ENCODE measurements at regions not wholly inside any gene's neighbourhood (a gene's known extent, or its start where the extent isn't known, plus 50 kb on each side); places are given as distances from the start of the nearest gene placed in this dataset.
"Not testable (repeated sequence)": the region's sequence is repeated elsewhere in the genome, so short reads cannot be mapped to it uniquely, and the experiment has no call there.

- peaks cover 8 to 15% (median 13%) of the 10 kb centered on the region in 3 donors for H3K4me1 ChIP-seq (ENCODE audit: control insufficient read depth in 3 of 3, insufficient read depth in 3 of 3, low read length in 3 of 3)
- no peak overlapping the region for H3K27ac ChIP-seq (ENCODE audit: low read depth, low read length)
- no peaks in the 10 kb centered on the region for H3K36me3 ChIP-seq (ENCODE audit: control insufficient read depth in 3 of 3, insufficient read depth in 3 of 3, low read length in 3 of 3)
- H3K9ac ChIP-seq (ENCODE audit: low read depth in 1 of 3, low read length in 3 of 3) = no peak overlapping the region
- H3K9me3 ChIP-seq (ENCODE audit: control insufficient read depth in 3 of 3, low read length in 3 of 3) = no peaks in the 10 kb centered on the region
- no peaks in the 10 kb centered on the region for H3K27me3 ChIP-seq (ENCODE audit: control insufficient read depth in 3 of 3, insufficient read depth in 3 of 3, low read length in 3 of 3)
- no peak overlapping the region for H3K4me3 ChIP-seq (ENCODE audit: low read length in 3 of 3)
Observed at GRCh38 chr2:16760426-16760825, 94.8 kb upstream of the CYRIA start.

GRCh38 chr2:16756831-16757644, 91.4 kb upstream of the CYRIA start:
- Histone ChIP-seq H3K27ac (ENCODE audit: low read depth, low read length) (no peak overlapping the region), H3K9me3 (ENCODE audit: control insufficient read depth in 3 of 3, low read length in 3 of 3) (no peaks in the 10 kb centered on the region), H3K4me1 (ENCODE audit: control insufficient read depth in 3 of 3, insufficient read depth in 3 of 3, low read length in 3 of 3) (peaks cover 8 to 15% (median 13%) of the 10 kb centered on the region in 3 donors), H3K4me3 (ENCODE audit: low read length in 3 of 3) (peak overlapping the region in 2 of 3 donors; percentile 8 to 32), H3K9ac (ENCODE audit: low read depth in 1 of 3, low read length in 3 of 3) (no peak overlapping the region), H3K27me3 (ENCODE audit: control insufficient read depth in 3 of 3, insufficient read depth in 3 of 3, low read length in 3 of 3) (no peaks in the 10 kb centered on the region), H3K36me3 (ENCODE audit: control insufficient read depth in 3 of 3, insufficient read depth in 3 of 3, low read length in 3 of 3) (no peaks in the 10 kb centered on the region)

- H3K4me3 ChIP-seq (ENCODE audit: low read length in 3 of 3) = no peak overlapping the region
- no peak overlapping the region for H3K27ac ChIP-seq (ENCODE audit: low read depth, low read length)
- no peaks in the 10 kb centered on the region for H3K9me3 ChIP-seq (ENCODE audit: control insufficient read depth in 3 of 3, low read length in 3 of 3)
- H3K36me3 ChIP-seq (ENCODE audit: control insufficient read depth in 3 of 3, insufficient read depth in 3 of 3, low read length in 3 of 3) = no peaks in the 10 kb centered on the region
- H3K9ac ChIP-seq (ENCODE audit: low read depth in 1 of 3, low read length in 3 of 3) = no peak overlapping the region
- H3K4me1 ChIP-seq (ENCODE audit: control insufficient read depth in 3 of 3, insufficient read depth in 3 of 3, low read length in 3 of 3) = peaks cover 8 to 15% (median 13%) of the 10 kb centered on the region in 3 donors
- H3K27me3 ChIP-seq (ENCODE audit: control insufficient read depth in 3 of 3, insufficient read depth in 3 of 3, low read length in 3 of 3) = no peaks in the 10 kb centered on the region
Observed at GRCh38 chr2:16755442-16755841, 89.8 kb upstream of the CYRIA start.

GRCh38 chr2:16753025-16753424, 87.4 kb upstream of the CYRIA start:
- not testable (repeated sequence) for H3K9me3 ChIP-seq (ENCODE audit: control insufficient read depth in 3 of 3, low read length in 3 of 3); H3K27ac ChIP-seq (ENCODE audit: low read depth, low read length); H3K4me3 ChIP-seq (ENCODE audit: low read length in 3 of 3); H3K36me3 ChIP-seq (ENCODE audit: control insufficient read depth in 3 of 3, insufficient read depth in 3 of 3, low read length in 3 of 3); H3K9ac ChIP-seq (ENCODE audit: low read depth in 1 of 3, low read length in 3 of 3); H3K27me3 ChIP-seq (ENCODE audit: control insufficient read depth in 3 of 3, insufficient read depth in 3 of 3, low read length in 3 of 3)
- peaks cover 8 to 15% (median 13%) of the 10 kb centered on the region in 3 donors for H3K4me1 ChIP-seq (ENCODE audit: control insufficient read depth in 3 of 3, insufficient read depth in 3 of 3, low read length in 3 of 3)

DNA sequence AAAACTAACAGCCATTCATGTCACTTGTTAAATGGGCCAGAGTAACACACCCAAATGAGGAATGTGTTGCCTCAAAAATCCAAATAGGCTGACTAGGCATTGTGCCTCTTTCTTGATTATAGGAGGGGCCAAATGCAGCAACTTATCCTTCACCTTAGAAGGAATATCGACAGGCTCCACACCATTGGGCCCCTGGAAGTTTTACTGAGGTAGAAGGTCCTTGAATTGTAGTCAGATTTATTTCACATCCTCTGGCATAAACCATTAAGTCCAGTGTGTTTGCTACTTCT, 85.2 kb upstream of the CYRIA start:
- not testable (repeated sequence) for H3K27ac ChIP-seq (ENCODE audit: low read depth, low read length); H3K9me3 ChIP-seq (ENCODE audit: control insufficient read depth in 3 of 3, low read length in 3 of 3); H3K36me3 ChIP-seq (ENCODE audit: control insufficient read depth in 3 of 3, insufficient read depth in 3 of 3, low read length in 3 of 3); H3K27me3 ChIP-seq (ENCODE audit: control insufficient read depth in 3 of 3, insufficient read depth in 3 of 3, low read length in 3 of 3); H3K4me1 ChIP-seq (ENCODE audit: control insufficient read depth in 3 of 3, insufficient read depth in 3 of 3, low read length in 3 of 3); H3K4me3 ChIP-seq (ENCODE audit: low read length in 3 of 3); H3K9ac ChIP-seq (ENCODE audit: low read depth in 1 of 3, low read length in 3 of 3)

DNA sequence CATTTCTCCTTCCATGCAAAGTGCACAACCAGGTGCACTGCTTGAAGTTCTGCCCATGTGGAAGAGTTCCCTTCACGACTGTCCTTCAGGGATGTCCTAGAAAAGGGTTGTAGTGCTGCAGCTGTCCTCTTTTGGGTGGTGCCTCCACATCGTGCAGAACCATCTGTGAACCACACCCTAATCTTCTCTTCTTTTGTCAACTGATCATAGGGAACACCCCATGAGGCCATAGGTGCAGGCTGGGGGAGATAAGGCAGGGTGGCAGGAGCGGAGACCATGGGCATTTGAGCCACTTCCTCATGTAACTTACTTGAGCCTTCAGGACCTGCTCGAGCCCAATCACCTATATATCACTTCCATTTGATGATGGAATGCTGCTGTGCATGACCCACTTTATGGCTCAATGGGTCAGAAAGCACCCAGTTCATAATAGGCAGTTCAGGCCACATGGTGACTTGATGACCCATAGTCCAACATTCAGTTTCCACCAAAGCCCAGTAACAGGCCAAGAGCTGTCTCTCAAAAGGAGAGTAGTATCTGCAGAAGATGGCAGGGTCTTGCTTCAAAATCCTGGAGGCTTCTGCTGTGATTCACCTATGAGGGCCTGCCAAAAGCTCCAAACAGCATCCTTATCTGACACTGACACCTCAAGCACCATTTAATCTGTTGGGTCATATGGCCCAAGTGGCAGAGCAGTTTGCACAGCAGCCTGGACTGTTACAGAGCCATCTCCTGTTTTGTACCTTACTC, 84.7 kb upstream of the CYRIA start:
- Histone ChIP-seq H3K27me3 (ENCODE audit: control insufficient read depth in 3 of 3, insufficient read depth in 3 of 3, low read length in 3 of 3) (no peaks in the 10 kb centered on the region), H3K36me3 (ENCODE audit: control insufficient read depth in 3 of 3, insufficient read depth in 3 of 3, low read length in 3 of 3) (no peaks in the 10 kb centered on the region), H3K27ac (ENCODE audit: low read depth, low read length) (no peak overlapping the region), H3K9ac (ENCODE audit: low read depth in 1 of 3, low read length in 3 of 3) (no peak overlapping the region), H3K4me3 (ENCODE audit: low read length in 3 of 3) (no peak overlapping the region), H3K4me1 (ENCODE audit: control insufficient read depth in 3 of 3, insufficient read depth in 3 of 3, low read length in 3 of 3) (peaks cover 0 to under 1% (median 0%) of the 10 kb centered on the region in 3 donors), H3K9me3 (ENCODE audit: control insufficient read depth in 3 of 3, low read length in 3 of 3) (no peaks in the 10 kb centered on the region)

DNA sequence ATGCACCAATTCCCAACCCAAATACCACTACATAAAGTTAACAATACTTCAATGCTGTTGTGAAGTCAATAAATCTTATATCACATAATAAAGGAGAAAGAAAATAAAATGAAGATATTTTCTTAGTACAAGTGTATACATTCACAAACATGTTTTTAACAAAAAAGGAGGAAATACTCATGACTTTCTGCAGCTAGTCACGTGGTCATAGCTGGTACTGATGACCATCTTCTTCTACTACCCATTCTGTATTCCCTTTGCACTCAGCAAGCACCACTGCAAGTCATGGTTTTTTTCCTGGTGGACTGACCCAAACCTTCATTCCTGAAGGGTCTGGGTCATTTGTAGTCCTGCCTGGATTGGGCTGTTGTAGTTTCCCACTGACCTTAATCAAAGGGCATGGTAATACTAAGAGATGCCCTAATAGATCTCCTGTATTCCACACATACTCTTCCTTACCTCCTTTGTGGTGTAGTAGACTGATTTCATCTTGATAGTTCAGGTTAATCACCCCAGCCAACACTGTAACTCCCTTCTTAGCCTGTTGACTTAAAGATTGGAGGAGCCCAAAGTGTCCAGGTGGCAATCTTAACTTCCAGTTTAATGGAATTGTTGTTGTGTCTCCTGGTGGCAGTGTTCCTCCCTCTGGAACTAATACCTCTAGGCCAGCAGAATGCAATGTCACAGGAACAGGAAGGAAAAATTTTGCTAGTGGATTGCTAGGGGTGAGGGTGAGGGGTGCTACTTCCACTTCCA, 83.1 kb upstream of the CYRIA start:
- not testable (repeated sequence) for H3K4me1 ChIP-seq (ENCODE audit: control insufficient read depth in 3 of 3, insufficient read depth in 3 of 3, low read length in 3 of 3); H3K4me3 ChIP-seq (ENCODE audit: low read length in 3 of 3); H3K27me3 ChIP-seq (ENCODE audit: control insufficient read depth in 3 of 3, insufficient read depth in 3 of 3, low read length in 3 of 3); H3K9me3 ChIP-seq (ENCODE audit: control insufficient read depth in 3 of 3, low read length in 3 of 3); H3K27ac ChIP-seq (ENCODE audit: low read depth, low read length); H3K9ac ChIP-seq (ENCODE audit: low read depth in 1 of 3, low read length in 3 of 3); H3K36me3 ChIP-seq (ENCODE audit: control insufficient read depth in 3 of 3, insufficient read depth in 3 of 3, low read length in 3 of 3)

DNA sequence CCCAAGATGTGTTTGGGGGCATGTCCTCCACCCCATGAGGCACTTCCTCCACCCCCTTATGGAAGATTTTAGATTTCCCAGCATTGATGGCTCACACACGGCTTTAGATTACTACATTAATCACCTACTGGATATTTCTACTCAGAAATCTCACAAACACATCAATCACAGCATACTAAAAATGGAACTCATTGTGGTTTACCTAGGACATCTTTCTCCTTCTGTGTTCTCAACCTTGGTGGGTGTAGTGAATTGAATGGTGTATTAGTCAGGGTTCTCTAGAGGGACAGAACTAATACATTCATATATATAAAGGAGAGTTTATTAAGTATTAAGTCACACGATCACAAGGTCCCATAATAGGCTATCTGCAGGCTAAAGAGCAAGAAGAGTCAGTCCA, 82.1 kb upstream of the CYRIA start:
- H3K27ac ChIP-seq (ENCODE audit: low read depth, low read length) = no peak overlapping the region
- H3K36me3 ChIP-seq (ENCODE audit: control insufficient read depth in 3 of 3, insufficient read depth in 3 of 3, low read length in 3 of 3) = no peaks in the 10 kb centered on the region
- H3K27me3 ChIP-seq (ENCODE audit: control insufficient read depth in 3 of 3, insufficient read depth in 3 of 3, low read length in 3 of 3) = no peaks in the 10 kb centered on the region
- no peak overlapping the region for H3K4me3 ChIP-seq (ENCODE audit: low read length in 3 of 3)
- peaks cover 2 to 9% (median 6%) of the 10 kb centered on the region in 3 donors for H3K4me1 ChIP-seq (ENCODE audit: control insufficient read depth in 3 of 3, insufficient read depth in 3 of 3, low read length in 3 of 3)
- H3K9me3 ChIP-seq (ENCODE audit: control insufficient read depth in 3 of 3, low read length in 3 of 3) = no peaks in the 10 kb centered on the region
- no peak overlapping the region for H3K9ac ChIP-seq (ENCODE audit: low read depth in 1 of 3, low read length in 3 of 3)

GRCh38 chr2:16747257-16747656, 81.6 kb upstream of the CYRIA start:
- Histone ChIP-seq H3K4me3 (ENCODE audit: low read length in 3 of 3) (no peak overlapping the region), H3K36me3 (ENCODE audit: control insufficient read depth in 3 of 3, insufficient read depth in 3 of 3, low read length in 3 of 3) (no peaks in the 10 kb centered on the region), H3K9me3 (ENCODE audit: control insufficient read depth in 3 of 3, low read length in 3 of 3) (no peaks in the 10 kb centered on the region), H3K9ac (ENCODE audit: low read depth in 1 of 3, low read length in 3 of 3) (no peak overlapping the region), H3K27me3 (ENCODE audit: control insufficient read depth in 3 of 3, insufficient read depth in 3 of 3, low read length in 3 of 3) (no peaks in the 10 kb centered on the region), H3K4me1 (ENCODE audit: control insufficient read depth in 3 of 3, insufficient read depth in 3 of 3, low read length in 3 of 3) (peaks cover 2 to 9% (median 6%) of the 10 kb centered on the region in 3 donors), H3K27ac (ENCODE audit: low read depth, low read length) (no peak overlapping the region)

GRCh38 chr2:16746833-16747232, 81.2 kb upstream of the CYRIA start:
- Histone ChIP-seq H3K4me3 (ENCODE audit: low read length in 3 of 3) (no peak overlapping the region), H3K36me3 (ENCODE audit: control insufficient read depth in 3 of 3, insufficient read depth in 3 of 3, low read length in 3 of 3) (no peaks in the 10 kb centered on the region), H3K9ac (ENCODE audit: low read depth in 1 of 3, low read length in 3 of 3) (no peak overlapping the region), H3K27me3 (ENCODE audit: control insufficient read depth in 3 of 3, insufficient read depth in 3 of 3, low read length in 3 of 3) (no peaks in the 10 kb centered on the region), H3K9me3 (ENCODE audit: control insufficient read depth in 3 of 3, low read length in 3 of 3) (no peaks in the 10 kb centered on the region), H3K4me1 (ENCODE audit: control insufficient read depth in 3 of 3, insufficient read depth in 3 of 3, low read length in 3 of 3) (peaks cover 2 to 9% (median 6%) of the 10 kb centered on the region in 3 donors), H3K27ac (ENCODE audit: low read depth, low read length) (no peak overlapping the region)

All from skeletal muscle tissue (tissue), 3 donors.